GM12873 (cell line): ENCODE measurements at regions not wholly inside any gene's neighbourhood (a gene's known extent, or its start where the extent isn't known, plus 50 kb on each side); places are given as distances from the start of the nearest gene placed in this dataset.

Experiments
- CTCF ChIP-seq: IDR thresholded peaks from 2 replicates; pipeline ENCODE4 v1.5.1; 2012; ENCODE audit warnings: low read depth, mild to moderate bottlenecking, moderate library complexity, low read length, control low read depth; ENCODE audit not compliant: insufficient read depth; ENCODE audit errors: missing control alignments

GRCh38 chr4:173697840-173698239 is 167.8 kb upstream of the HAND2 start:
- no peak for TF ChIP-seq CTCF

- no peak for TF ChIP-seq CTCF
Measured at GRCh38 chr4:173696551-173696950, 166.5 kb upstream of the HAND2 start.

- no peak for TF ChIP-seq CTCF
Measured at GRCh38 chr4:173696011-173696410, 166.0 kb upstream of the HAND2 start.

GRCh38 chr4:173685831-173686210 is 155.8 kb upstream of the HAND2 start:
- no peak for TF ChIP-seq CTCF

GRCh38 chr4:173685165-173685830 is 155.3 kb upstream of the HAND2 start:
- no peak for TF ChIP-seq CTCF

GRCh38 chr4:173684223-173684622 is 154.2 kb upstream of the HAND2 start:
- no peak for TF ChIP-seq CTCF

GRCh38 chr4:173682609-173683008 is 152.6 kb upstream of the HAND2 start:
- TF ChIP-seq CTCF: no peak
